Gastroesophageal sphincter (tissue), 3 donors: ENCODE measurements at regions not wholly inside any gene's neighbourhood (a gene's known extent, or its start where the extent isn't known, plus 50 kb on each side); places are given as distances from the start of the nearest gene placed in this dataset.

Experiments used
- EP300 ChIP-seq: sonication (generic); formaldehyde crosslinking; IDR thresholded peaks from one replicate; pipeline ENCODE4 v1.6.1; 2017; ENCODE audit warnings: antibody characterized with exemption, mild to moderate bottlenecking
- POLR2A ChIP-seq, 2 donors: fragments of 450-650 bp; IDR thresholded peaks; one replicate each; pipeline ENCODE4 v1.6.1; 2017; ENCODE audit warnings: antibody characterized with exemption in 2 of 2, mild to moderate bottlenecking in 2 of 2, moderate library complexity in 1 of 2
- TF ChIP-seq, protein P1 (sequence below), 4 experiments: fragments of 200-600 bp in 2 of 4; fragments of 450-650 bp in 2 of 4; sonication (generic) in 1 of 4; IDR thresholded peaks; one replicate each; pipeline ENCODE4 v1.5.1; 2017 to 2019; ENCODE audit warnings: antibody characterized with exemption in 4 of 4, mild to moderate bottlenecking in 2 of 4, moderate library complexity in 2 of 4

DNA sequence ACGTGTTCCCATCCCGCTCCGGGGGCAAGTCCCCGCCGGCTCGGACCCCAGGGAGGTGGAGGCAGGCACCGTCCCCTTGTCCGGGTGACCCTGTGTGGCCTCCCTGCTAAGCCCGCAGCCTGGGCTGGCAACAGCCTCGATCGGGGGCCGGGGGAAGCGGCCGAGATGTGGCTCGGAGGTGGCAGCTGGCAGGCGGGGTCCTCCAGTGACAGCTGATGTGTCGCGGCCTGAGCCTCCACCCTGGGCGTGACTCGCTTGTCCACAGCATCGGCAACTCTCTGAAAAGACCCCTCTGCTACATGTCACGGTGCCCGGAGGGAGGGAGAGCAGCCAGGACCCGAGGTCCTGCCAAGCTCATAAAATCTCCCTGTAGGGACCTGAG, 124.8 kb upstream of the IRX4 start:
- TF ChIP-seq, protein P1, sequence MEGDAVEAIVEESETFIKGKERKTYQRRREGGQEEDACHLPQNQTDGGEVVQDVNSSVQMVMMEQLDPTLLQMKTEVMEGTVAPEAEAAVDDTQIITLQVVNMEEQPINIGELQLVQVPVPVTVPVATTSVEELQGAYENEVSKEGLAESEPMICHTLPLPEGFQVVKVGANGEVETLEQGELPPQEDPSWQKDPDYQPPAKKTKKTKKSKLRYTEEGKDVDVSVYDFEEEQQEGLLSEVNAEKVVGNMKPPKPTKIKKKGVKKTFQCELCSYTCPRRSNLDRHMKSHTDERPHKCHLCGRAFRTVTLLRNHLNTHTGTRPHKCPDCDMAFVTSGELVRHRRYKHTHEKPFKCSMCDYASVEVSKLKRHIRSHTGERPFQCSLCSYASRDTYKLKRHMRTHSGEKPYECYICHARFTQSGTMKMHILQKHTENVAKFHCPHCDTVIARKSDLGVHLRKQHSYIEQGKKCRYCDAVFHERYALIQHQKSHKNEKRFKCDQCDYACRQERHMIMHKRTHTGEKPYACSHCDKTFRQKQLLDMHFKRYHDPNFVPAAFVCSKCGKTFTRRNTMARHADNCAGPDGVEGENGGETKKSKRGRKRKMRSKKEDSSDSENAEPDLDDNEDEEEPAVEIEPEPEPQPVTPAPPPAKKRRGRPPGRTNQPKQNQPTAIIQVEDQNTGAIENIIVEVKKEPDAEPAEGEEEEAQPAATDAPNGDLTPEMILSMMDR (IDR thresholded peaks at IDR 0.05): no peak
- TF ChIP-seq POLR2A (IDR thresholded peaks at IDR 0.05) (no peak), EP300 (no peak)
